Transverse colon (tissue), 4 donors: ENCODE measurements at regions not wholly inside any gene's neighbourhood (a gene's known extent, or its start where the extent isn't known, plus 50 kb on each side); places are given as distances from the start of the nearest gene placed in this dataset.

Experiments used
- DNase-seq: peaks from one replicate; pipeline ENCODE4 v3.0.0-alpha.2; 2019
- H3K27ac ChIP-seq, 4 donors: fragments of 200-600 bp; sonication (generic); 2 replicates each; pipeline ENCODE4 v1.5.1; 2016 to 2018; ENCODE audit warnings: inconsistent platforms in 4 of 4
- H3K27me3 ChIP-seq: fragments of 200-600 bp; sonication (generic); 2 replicates; pipeline ENCODE4 v1.5.1; 2017; ENCODE audit warnings: inconsistent platforms
- H3K36me3 ChIP-seq, 4 donors: fragments of 200-600 bp; sonication (generic); 2 replicates each; pipeline ENCODE4 v1.5.1; 2017 to 2019; ENCODE audit warnings: inconsistent platforms in 4 of 4
- H3K4me1 ChIP-seq, 4 donors: fragments of 200-600 bp; sonication (generic); 2 replicates each; pipeline ENCODE4 v1.5.1; 2017 to 2020; ENCODE audit warnings: inconsistent platforms in 4 of 4
- H3K4me3 ChIP-seq, 4 donors: fragments of 200-600 bp; sonication (generic); 1 replicate in 1 of 4; 2 replicates in 3 of 4; pipeline versions ENCODE4 v1.5.1 to v1.6.1; 2017 to 2019; ENCODE audit warnings: inconsistent platforms in 4 of 4
- H3K9me3 ChIP-seq, 2 donors: fragments of 200-600 bp; sonication (generic); 2 replicates each; pipeline ENCODE4 v1.5.1; 2017 to 2019; ENCODE audit warnings: inconsistent platforms in 2 of 2
- CTCF ChIP-seq, 5 experiments: fragments of 200-600 bp in 3 of 5; fragments of 450-650 bp in 2 of 5; sonication (generic) in 3 of 5; IDR thresholded peaks; 1 replicate in 2 of 5; 2 replicates in 3 of 5; pipeline ENCODE4 v1.5.1; 2016 to 2017; ENCODE audit warnings: antibody characterized with exemption in 5 of 5, inconsistent platforms in 3 of 5, mild to moderate bottlenecking in 2 of 5, moderate library complexity in 1 of 5
- EP300 ChIP-seq: sonication (generic); formaldehyde crosslinking; IDR thresholded peaks from one replicate; pipeline ENCODE4 v1.6.1; 2017; ENCODE audit warnings: antibody characterized with exemption, low read depth
- POLR2A ChIP-seq: fragments of 450-650 bp; IDR thresholded peaks from one replicate; pipeline ENCODE4 v1.6.1; 2016; ENCODE audit warnings: antibody characterized with exemption, mild to moderate bottlenecking, moderate library complexity
- POLR2AphosphoS5 ChIP-seq, 3 donors: sonication (generic); formaldehyde crosslinking; IDR thresholded peaks; one replicate each; pipeline ENCODE4 v1.6.1; 2016; ENCODE audit warnings: antibody characterized with exemption in 3 of 3
- WGBS, 2 donors: methylation state at CpG; one replicate each; pipeline ENCODE4 v1.1.5; 2018; ENCODE audit warnings: low coverage in 1 of 2; 5-methylcytosine and 5-hydroxymethylcytosine counted together
- in situ Hi-C, 4 donors: fragments of 200-750 bp; cut with MboI; loops; one replicate each; pipeline versions ENCODE4 v1.15.0 to v1.15.1; 2017; ENCODE audit warnings: low sequenced_read_pairs in 3 of 4, low pct_ligation_motif_present in 1 of 4, low pct_unique_long_range_greater_than_20kb in 1 of 4
- intact Hi-C: fragments of 100-400 bp; cut with DNase I; formaldehyde crosslinking; loops from one replicate; pipeline ENCODE4 v1.15.1; 2023; ENCODE audit warnings: low total_unique reads

GRCh38 chr9:13446938-13447842 is 167.7 kb upstream of the MPDZ start:
- in situ Hi-C loops: loop anchor here in 1 of 4 donors (25.0 kb wide), 2 partner anchors 640 to 940 kb away; no protein-coding TSS in a partner anchor
- Histone ChIP-seq H3K27me3 (peaks cover 8% of the 10 kb centered on the region), H3K9me3 (no peaks in the 10 kb centered on the region), H3K4me3 (no peak overlapping the region), H3K36me3 (no peaks in the 10 kb centered on the region), H3K4me1 (no peaks in the 10 kb centered on the region), H3K27ac (no peak overlapping the region)
- 55 to 62% methylated on average over 5 of the region's 5 CpGs for WGBS, 2 donors
- no peak for DNase-seq
- TF ChIP-seq EP300: no peak
- peak in 1 of 5 experiments; percentile 23 for TF ChIP-seq CTCF (IDR thresholded peaks at IDR 0.05)
- intact Hi-C loops: no loop called here

- no peak overlapping the region for H3K4me3 ChIP-seq
- no peaks in the 10 kb centered on the region for H3K4me1 ChIP-seq
- in situ Hi-C loops (loop anchor here in 1 of 4 donors (25.0 kb wide), 2 partner anchors 641 to 941 kb away; no protein-coding TSS in a partner anchor), intact Hi-C loops (no loop called here)
- TF ChIP-seq POLR2AphosphoS5 (IDR thresholded peaks at IDR 0.05): no peak
- TF ChIP-seq POLR2A: no peak
- no peak for TF ChIP-seq CTCF (IDR thresholded peaks at IDR 0.05)
- no peak for TF ChIP-seq EP300
- no peak overlapping the region for H3K27ac ChIP-seq
- no peak for DNase-seq
- no peaks in the 10 kb centered on the region for H3K36me3 ChIP-seq
- WGBS, 2 donors: 75 to 76% methylated on average over 8 of the region's 8 CpGs
- H3K9me3 ChIP-seq: no peaks in the 10 kb centered on the region
- peaks cover 8% of the 10 kb centered on the region for H3K27me3 ChIP-seq
Measured at GRCh38 chr9:13446286-13446937, 166.9 kb upstream of the MPDZ start.

GRCh38 chr9:13445103-13445500 is 165.6 kb upstream of the MPDZ start:
- Histone ChIP-seq H3K27ac (no peak overlapping the region), H3K4me1 (no peaks in the 10 kb centered on the region), H3K9me3 (no peaks in the 10 kb centered on the region), H3K36me3 (no peaks in the 10 kb centered on the region), H3K4me3 (no peak overlapping the region), H3K27me3 (peaks cover 8% of the 10 kb centered on the region)
- DNase-seq: no peak
- TF ChIP-seq CTCF (IDR thresholded peaks at IDR 0.05) (no peak), EP300 (no peak), POLR2AphosphoS5 (IDR thresholded peaks at IDR 0.05) (no peak), POLR2A (no peak)
- intact Hi-C loops (no loop called here), in situ Hi-C loops (loop anchor here in 1 of 4 donors (25.0 kb wide), 2 partner anchors 642 to 942 kb away; no protein-coding TSS in a partner anchor)
- WGBS, 2 donors: 44 to 75% methylated on average over 2 to 4 of the region's 4 CpGs
